Uterus (tissue), 2 donors: ENCODE measurements at regions not wholly inside any gene's neighbourhood (a gene's known extent, or its start where the extent isn't known, plus 50 kb on each side); places are given as distances from the start of the nearest gene placed in this dataset.

ENCODE experiments used
- POLR2A ChIP-seq, 2 donors: fragments of 450-650 bp; IDR thresholded peaks; one replicate each; pipeline ENCODE4 v1.6.1; 2016; ENCODE audit warnings: antibody characterized with exemption in 2 of 2, mild to moderate bottlenecking in 1 of 2, moderate library complexity in 1 of 2
- TF ChIP-seq, protein P1 (sequence below), 4 experiments: fragments of 200-600 bp in 2 of 4; fragments of 450-650 bp in 2 of 4; sonication (generic) in 2 of 4; IDR thresholded peaks; one replicate each; pipeline ENCODE4 v1.5.1; 2016 to 2019; ENCODE audit warnings: antibody characterized with exemption in 4 of 4, mild to moderate bottlenecking in 2 of 4, moderate library complexity in 1 of 4

GRCh38 chr3:536417-536813 lies 339.9 kb downstream of the CHL1 start:
- TF ChIP-seq, protein P1, sequence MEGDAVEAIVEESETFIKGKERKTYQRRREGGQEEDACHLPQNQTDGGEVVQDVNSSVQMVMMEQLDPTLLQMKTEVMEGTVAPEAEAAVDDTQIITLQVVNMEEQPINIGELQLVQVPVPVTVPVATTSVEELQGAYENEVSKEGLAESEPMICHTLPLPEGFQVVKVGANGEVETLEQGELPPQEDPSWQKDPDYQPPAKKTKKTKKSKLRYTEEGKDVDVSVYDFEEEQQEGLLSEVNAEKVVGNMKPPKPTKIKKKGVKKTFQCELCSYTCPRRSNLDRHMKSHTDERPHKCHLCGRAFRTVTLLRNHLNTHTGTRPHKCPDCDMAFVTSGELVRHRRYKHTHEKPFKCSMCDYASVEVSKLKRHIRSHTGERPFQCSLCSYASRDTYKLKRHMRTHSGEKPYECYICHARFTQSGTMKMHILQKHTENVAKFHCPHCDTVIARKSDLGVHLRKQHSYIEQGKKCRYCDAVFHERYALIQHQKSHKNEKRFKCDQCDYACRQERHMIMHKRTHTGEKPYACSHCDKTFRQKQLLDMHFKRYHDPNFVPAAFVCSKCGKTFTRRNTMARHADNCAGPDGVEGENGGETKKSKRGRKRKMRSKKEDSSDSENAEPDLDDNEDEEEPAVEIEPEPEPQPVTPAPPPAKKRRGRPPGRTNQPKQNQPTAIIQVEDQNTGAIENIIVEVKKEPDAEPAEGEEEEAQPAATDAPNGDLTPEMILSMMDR (IDR thresholded peaks at IDR 0.05) = no peak
- no peak for TF ChIP-seq POLR2A (IDR thresholded peaks at IDR 0.05)
